Astrocyte of the spinal cord (primary cell): ENCODE measurements at regions not wholly inside any gene's neighbourhood (a gene's known extent, or its start where the extent isn't known, plus 50 kb on each side); places are given as distances from the start of the nearest gene placed in this dataset.

Experiments used
- DNase-seq: peaks from one replicate; pipeline ENCODE4 v3.0.0; 2011; ENCODE audit warnings: low read depth, low spot score
- H3K4me3 ChIP-seq: 2 replicates; pipeline ENCODE4 v1.5.1; 2011; ENCODE audit warnings: low read depth, mild to moderate bottlenecking, low read length, moderate library complexity
- in situ Hi-C: cut with HindIII; loops from 2 replicates; pipeline ENCODE4 v1.10.0; 2017; ENCODE audit warnings: low sequenced_read_pairs
- TF ChIP-seq, protein P1 (sequence below): IDR thresholded peaks from 2 replicates; pipeline ENCODE4 v1.5.1; 2012; ENCODE audit warnings: low read depth, mild to moderate bottlenecking, low read length, inconsistent platforms

DNA sequence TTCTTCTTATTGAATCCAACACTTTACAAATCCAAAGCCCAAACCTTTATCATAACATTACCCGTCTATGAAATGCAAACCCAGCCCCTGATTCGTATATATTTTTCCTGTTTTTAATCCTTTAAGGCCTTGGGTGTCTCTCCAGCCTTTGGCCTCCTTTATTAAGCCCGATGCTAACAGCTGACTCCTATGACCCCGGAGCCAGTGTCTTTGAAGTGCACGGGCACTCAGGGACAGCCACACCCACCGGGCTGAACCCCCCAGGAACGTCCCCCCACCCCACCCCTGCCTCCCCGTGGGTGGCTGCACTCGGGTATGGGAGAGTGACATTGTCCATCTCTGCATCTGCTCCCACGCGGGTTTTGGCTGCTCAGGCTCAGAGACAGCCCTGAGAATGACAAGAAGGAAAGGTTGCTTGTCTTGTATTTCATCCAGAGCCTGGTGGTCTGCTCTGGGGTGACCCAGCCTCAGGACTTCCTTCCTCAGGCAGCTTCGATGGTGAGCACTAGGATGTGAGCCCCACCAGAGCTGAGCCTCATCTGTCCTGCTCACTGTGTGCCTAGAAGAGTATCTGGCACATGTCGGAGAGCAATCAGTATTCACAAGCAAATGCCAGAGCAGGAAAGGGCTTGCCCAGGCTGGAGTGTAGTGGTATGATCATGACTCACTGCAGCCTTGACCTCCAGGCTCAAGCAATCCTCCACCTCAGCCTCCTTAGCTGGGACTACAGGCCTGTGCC, 210.4 kb downstream of the SKIDA1 start:
- peak; percentile 52 for DNase-seq
- in situ Hi-C loops, result no loop called here
- no peak overlapping the region for H3K4me3 ChIP-seq
- TF ChIP-seq, protein P1, sequence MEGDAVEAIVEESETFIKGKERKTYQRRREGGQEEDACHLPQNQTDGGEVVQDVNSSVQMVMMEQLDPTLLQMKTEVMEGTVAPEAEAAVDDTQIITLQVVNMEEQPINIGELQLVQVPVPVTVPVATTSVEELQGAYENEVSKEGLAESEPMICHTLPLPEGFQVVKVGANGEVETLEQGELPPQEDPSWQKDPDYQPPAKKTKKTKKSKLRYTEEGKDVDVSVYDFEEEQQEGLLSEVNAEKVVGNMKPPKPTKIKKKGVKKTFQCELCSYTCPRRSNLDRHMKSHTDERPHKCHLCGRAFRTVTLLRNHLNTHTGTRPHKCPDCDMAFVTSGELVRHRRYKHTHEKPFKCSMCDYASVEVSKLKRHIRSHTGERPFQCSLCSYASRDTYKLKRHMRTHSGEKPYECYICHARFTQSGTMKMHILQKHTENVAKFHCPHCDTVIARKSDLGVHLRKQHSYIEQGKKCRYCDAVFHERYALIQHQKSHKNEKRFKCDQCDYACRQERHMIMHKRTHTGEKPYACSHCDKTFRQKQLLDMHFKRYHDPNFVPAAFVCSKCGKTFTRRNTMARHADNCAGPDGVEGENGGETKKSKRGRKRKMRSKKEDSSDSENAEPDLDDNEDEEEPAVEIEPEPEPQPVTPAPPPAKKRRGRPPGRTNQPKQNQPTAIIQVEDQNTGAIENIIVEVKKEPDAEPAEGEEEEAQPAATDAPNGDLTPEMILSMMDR, result no peak

DNA sequence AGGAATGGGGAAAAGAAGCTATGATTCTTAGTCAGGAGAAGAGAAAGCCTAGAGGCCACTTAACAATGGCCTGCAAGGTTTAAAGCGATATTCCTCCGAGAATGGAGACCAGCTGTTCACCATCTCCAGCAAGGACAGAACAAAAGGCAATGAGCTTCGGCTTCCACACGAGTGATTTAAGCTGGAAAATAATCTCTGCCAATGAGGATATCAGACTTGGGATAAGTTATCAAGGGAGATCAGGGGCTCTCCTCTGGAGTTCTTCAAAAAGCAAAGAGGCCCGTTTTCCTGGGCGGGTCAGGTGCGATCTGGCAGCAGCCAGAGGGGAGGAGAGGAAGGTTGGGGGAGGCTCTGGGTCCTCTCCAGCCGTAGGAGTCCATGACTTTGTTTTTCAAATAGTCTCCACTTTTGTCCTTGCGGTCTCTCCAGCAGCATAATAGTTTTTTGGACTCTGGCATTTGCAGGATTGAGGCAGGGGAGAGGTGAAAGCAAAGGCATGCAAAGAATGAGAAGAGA, 211.3 kb downstream of the SKIDA1 start:
- in situ Hi-C loops, result no loop called here
- peak; percentile 33 for DNase-seq
- H3K4me3 ChIP-seq, result no peak overlapping the region
- TF ChIP-seq, protein P1, result no peak

DNA sequence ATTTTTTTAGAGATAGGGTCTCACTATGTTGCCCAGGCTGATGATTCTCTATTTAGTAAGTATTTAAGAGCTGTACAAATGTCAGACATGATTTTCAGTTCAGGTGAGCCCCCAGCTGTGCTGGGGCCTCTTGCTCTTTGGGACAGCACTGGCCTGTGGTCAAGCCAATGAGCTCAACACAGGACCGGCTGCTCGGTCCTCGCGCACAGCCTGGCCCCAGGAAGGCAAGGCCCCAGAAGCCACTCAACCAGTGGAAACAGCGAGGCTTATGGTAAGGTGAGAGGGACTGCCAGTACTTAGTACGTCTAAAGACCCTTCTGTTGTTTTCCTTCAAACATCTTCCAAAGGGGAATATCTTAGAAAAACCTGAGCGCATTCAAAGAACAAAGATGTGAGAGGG, 211.8 kb downstream of the SKIDA1 start:
- DNase-seq, result no peak
- TF ChIP-seq, protein P1, result no peak
- in situ Hi-C loops, result no loop called here
- no peak overlapping the region for H3K4me3 ChIP-seq

DNA sequence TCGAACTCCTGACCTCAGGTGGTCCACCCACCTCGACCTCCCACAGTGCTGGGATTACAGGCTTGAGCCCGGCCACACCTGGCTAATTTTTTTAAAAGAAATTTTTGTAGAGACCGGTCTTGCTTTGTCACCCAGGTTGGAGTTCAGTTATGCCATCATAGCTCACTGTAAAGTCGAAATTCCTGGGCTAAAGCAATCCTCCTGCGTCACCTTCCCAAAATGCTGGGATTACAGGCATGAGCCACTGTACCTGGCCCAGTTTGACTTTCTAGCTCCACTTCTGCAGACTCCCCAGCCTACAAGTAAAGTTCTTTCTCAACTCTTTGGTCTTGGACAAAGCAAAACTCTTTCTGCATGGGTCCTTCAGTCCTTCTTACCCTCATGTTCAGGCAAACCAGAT, 214.1 kb downstream of the SKIDA1 start:
- TF ChIP-seq, protein P1, result no peak
- DNase-seq, result no peak
- in situ Hi-C loops, result no loop called here
- H3K4me3 ChIP-seq, result no peak overlapping the region

DNA sequence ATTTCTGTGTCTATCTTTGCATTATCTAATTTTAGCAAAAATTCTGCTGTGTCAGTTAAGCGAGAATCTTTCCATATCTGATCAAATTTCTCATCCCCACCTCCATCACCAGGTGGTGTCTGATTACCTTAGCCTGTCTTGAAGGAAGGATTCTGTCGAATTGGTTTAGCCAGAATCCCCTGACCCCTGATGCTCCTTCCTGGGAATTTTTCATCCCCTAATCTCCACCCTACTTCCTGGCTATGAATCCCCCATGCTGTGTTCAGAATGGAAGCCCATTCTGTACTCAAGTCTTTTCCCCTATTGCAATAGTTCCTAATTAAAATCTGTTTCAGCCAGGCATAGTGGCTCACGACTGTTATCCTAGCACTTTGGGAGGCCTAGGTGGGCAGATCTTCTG, 216.1 kb downstream of the SKIDA1 start:
- TF ChIP-seq, protein P1, result no peak

DNA sequence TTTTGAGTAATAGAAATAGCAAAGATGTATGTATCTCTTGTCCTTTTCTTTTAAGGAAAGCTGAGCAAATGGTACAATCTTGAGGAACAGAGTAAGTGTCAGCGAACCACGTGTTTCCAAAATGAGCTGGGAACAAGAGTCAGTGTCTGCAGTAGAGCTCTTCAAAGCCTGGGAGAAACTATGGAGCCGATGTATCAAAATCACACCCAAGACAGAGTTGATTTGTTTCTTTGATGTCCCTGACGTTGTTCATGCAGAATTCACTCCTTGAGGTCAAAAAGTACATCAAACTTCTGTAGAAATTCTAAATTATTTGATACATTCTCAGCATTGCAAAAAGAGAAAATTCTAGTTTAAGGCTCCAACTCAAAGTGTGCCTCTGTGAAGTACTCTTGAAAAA, 216.5 kb downstream of the SKIDA1 start:
- in situ Hi-C loops, result no loop called here
- H3K4me3 ChIP-seq, result no peak overlapping the region
- no peak for DNase-seq
- TF ChIP-seq, protein P1, result no peak

More for the DNA sequence above, 216.1 kb downstream of the SKIDA1 start:
- no peak for DNase-seq
- in situ Hi-C loops, result no loop called here
- H3K4me3 ChIP-seq, result no peak overlapping the region
